HK-2 (cell line): ENCODE measurements at regions not wholly inside any gene's neighbourhood (a gene's known extent, or its start where the extent isn't known, plus 50 kb on each side); places are given as distances from the start of the nearest gene placed in this dataset.

ENCODE experiments used
- DNase-seq: peaks from one replicate; pipeline ENCODE4 v3.0.0-alpha.2; 2018; ENCODE audit not compliant: unreplicated experiment

DNA sequence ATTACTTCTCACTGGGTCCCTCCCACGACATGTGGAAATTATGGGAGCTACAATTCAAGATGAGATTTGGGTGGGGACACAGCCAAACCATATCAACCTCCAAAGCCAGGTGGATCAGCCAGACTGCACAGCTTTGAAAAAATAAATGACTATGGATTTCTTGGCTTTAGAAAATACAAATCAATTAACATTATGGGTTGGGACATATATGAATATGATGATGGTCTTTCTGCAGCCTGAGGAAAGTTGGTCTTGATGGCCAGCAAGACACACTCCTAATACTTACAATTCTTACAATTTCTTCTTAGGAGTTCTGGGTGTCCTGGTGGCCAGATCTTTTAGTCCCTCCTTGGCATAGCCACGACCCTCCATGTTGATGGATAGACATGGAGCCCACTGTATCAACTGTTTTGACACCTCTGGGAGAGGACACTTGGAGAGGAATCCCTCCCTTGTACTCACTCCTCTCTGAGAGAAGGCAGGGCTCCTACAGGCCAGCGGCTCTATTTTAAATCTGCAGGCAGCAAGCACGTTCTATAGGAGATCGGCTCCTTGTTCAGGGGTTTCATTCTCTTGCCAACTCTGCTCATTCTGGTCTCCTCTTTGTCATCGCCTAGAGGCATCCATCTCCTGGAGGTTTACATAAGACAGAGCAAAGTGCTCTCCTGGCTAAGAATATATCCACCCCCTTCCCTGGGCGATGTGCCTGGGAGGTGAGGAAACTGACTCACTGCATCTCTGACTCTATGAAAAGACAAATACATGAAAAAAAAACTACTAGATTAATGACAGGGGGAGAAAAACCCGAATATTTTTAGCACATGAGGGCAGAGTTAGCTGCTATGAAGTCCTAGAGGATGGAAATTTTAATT is 145.9 kb downstream of the CARTPT start:
- no peak for DNase-seq

DNA sequence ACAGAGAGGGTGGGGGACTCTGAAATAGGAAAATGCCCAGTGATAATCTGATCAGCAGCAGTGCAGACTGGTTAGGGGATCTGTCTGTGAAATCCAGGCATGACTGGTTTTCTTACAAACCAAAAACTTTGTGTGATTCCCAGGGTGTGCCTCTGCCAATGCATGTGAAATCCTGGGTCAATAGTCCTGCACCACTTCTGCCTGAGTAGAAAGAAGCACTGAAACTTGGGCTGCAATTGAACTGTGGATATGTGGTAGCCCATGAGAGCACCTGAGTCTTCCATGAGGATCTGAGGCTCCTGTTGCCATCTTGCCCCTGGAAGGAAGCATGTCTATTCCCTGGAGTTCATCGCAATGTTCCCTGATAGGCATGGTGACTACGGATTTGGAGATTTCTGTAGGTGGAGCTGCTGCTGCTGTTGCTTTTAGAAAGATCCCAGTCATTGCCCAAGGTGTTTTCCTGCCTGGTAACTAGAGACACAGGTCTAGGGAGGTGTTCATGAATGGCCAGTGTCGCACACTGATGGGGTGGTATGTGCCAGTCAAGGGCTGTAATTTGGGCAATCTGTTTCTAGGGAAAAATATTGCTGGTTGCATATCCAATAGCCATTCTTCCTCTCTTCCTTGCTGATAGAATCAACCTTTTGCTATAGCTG is 146.7 kb downstream of the CARTPT start:
- DNase-seq: no peak

DNA sequence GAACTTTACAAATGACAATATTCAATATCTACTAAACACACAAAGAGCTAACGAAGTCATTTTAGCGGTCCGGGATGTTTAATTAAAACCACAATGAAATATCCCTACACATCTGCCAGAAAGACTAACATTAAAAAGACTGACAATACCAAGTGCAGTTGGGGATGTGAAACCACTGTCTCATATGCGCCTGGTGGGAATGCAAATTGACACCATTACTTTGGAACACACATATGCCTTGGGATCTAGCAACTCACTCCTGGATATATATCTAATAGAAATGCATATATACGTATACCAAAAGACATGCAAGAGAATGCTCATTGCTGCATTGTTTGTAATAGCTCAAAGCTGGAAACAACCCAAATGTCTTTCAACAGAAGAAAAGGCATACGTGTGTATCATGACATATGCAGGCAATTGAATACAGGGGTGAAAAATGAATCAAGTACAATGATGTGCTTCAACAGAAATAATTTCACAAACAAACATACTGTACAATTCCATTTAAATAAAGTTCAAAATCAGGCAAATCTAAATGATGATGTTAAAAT is 153.3 kb downstream of the CARTPT start:
- DNase-seq: no peak

DNA sequence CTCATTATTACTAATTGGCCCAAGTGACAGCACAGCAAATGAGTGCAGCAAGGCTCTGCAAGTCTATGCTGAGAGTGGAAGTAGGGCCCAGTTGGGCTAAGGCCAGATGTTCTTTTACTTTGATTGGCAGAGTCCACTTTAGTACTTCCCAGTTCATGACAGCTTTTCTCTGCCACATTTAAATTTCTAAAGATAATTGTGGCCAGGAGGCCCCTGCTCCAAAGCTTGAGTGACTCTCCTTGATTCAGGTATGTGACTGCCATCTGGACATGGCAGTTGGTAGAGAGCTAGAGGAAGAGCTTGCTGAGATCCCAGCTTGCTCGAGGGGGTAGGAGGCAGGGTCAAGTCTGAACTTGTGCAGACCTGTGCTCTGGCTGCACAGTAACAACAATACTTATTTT is 154.1 kb downstream of the CARTPT start:
- DNase-seq: no peak

DNA sequence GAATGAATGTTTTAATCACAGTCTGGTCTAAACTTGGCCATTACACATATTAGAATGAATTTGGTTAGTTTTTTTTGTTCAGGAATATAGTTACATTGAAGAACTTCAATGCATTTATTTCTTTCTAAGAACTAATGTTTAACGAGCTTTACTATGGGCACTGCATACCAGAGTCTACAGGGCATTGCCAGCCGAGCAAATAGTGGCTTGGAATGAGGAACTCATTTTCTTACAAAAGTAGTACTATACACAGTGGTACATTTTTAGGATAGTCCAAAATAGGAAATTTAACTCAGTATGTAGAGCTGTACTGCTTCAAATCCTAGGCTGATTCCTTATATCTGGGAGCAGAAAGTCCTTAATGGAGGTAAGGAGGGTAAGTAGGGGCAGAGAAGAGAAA is 155.4 kb downstream of the CARTPT start:
- DNase-seq: no peak

DNA sequence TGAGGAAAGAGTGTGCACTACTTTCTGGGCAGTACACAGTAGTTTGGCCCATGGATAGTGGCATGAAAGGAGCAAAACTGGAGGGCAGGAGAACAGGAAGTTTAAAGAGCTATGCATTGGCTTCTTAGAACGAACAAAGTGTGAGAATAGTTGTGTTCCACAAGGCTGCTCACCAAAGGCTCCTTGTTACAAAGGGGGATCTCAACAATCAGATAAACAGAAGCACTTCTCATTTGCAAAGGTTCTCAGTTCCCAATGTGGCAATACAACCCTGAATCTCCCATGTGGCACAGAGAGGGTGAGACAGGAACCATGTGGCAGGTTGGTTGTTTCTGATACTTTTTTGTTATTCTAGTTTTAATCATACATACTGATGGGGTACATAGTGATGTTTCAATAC is 158.4 kb downstream of the CARTPT start:
- no peak for DNase-seq

DNA sequence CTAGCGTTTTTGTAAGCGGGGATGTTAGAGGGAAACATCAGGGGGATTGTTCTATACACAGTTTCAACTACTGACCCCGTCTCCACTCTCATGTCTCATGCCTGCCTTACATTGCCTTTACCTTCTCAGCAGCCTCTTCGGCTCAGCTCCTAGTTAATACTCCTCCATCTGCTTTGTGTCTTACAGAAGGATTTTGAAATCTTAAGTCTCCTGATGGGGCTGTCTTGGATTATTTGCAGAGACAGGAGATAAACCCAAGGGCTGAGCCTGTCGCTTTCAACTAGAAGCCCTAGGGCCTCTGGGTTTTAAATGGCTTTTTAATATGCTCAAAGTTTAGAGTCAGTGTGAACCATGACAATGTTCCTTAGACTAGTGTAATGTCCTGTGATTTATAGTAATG is 161.5 kb downstream of the CARTPT start:
- no peak for DNase-seq

DNA sequence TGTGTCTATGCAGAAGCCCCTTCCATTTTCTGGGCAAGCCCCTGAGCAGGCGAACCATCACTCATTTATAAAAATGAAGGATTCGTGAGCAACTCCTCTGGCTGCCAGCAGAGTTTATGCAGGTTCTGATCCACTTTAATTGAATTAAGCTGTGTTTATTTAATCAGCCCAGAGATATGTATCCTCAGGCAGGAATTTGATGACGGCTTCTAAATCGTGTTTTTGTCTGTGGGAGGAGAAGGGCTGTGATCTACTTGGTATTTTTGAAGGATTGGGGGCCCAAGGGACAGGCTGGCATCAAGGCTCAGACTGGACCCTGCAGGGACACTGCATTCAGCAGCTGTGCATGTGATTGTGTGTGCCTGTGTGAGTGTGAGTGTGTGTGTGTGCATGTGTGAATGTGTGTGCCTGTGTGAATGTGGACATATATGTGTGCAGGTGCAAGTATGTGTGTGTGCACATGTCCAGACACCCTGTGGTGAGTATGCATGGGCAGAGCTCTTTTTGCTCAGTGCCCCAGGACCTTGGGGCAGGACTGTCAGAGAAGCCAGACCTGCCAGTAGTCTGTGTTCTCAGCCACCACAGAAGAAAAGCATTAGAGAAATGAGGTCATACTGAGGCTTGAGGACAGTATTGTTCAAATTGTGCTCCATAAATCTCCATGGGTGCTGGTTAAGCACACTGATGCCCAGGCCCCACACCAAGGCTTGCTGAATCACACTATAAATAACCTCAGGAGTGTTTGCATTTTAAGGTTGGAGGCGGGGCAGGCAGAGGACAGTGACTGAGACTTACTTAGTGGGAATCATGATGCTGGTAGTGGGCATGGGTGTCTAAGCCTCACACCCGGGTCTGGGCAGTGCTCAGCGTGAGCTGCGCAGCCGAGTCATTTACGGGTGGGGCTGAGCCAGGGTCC is 164.0 kb downstream of the CARTPT start:
- DNase-seq: no peak

DNA sequence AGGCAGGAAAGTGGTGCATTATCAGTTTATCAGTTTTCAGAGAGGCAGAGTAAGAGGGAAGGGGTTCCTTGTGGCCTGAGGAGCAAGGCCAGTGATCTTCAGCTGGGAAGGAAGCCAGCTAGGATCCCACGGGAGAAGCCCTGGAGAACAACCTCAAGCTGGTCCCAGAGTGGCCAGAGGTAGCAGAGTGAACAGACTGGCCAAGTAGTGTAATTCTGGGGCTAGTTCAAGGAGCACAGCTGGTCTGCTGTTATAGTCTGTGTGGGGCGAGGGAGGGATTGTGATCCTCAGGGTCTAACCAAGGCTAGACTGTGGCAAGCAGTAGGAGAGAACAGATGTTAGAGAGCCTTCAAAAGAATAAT is 164.6 kb downstream of the CARTPT start:
- DNase-seq: no peak

DNA sequence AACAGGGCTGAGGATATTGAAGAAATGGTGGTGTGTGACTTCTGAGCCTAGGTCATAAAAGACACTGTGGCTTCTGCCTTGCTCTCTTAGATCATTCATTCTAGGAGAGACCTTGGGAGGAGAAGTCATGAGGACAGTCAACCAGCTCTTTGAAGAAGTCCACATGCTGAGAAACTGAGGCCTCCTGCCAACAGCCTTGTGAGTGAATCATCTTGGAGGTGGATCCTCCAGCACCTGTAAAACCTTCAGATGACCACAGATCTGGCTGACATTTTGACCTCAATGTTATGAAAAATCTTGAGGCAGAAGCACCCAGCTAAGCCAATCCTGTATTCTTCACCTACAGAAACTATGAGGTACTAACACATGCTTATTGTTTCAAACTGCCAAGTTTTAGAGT is 165.9 kb downstream of the CARTPT start:
- DNase-seq: no peak

DNA sequence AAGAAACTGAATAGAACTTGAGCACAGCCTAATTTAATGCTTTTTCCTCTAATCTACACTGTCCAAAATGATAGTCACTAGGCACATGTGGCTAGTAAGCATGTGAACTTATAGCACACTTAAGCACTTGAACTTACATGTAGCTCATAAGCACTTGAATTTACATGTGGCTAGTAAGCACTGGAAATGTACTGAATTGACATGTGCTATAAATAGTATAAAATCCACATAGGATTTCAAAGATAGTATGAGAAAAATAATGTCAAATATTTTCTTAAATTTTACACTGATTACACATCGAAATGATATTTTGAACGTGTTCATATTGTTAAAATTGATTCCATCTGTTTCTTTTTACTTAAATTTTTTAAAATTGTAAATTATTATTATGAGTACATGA is 167.3 kb downstream of the CARTPT start:
- no peak for DNase-seq

DNA sequence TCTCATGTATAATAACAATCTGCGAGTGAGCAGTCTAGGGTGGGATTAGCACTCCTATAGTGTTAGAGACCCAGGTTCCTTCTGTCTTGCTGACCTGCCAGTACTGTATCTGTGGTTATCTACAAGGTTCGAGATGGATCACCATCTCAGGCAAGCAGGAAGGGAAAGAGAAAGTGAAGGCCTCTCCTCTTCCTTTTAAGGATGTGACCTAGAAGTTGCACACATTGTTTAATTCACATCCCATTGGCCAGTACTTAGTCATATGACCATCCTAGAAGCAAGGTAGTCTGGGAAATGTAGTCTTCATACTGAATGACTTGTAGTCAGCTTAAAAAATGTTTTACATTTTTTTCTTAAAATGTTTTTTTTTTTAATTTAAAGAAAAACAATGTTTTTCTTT is 168.6 kb downstream of the CARTPT start:
- DNase-seq: no peak

DNA sequence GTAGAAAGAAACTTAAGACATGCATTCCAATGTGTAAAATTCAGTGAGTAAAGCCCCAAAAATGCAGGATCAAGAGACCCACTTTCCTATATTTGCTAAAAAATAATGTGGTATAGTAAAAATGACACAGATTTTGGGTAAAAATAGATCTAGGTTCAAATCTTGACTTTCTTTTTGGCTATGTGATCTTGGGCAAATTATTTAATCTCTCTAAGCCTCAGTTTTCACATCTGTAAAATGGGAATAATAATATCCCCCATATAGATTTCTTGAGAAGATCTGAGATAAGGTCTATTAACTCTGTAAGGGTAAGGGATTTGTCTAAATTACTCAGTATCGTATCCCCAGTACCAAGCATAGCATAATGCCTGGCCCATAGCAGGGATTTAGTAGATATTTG is 172.3 kb downstream of the CARTPT start:
- DNase-seq: no peak

DNA sequence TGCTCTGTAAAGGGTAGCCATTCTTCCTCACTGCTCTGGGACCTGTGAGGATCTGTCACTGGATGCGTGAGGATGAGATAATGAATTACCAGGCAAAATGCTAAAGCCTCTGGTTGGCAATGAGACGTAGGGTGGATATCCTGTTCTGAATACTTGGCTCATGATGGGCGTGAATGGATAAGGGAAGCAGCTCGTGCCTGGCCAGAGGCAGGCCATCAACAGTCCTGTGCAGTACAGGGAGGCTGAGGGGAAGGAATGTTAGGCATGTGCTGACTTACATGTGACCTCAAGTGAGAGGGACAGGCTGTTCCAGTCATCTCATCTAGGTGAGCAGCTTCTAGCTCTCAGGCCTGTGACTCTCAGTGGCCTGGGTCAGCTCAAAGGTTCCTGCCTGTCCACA is 172.8 kb downstream of the CARTPT start:
- peak; percentile 6 for DNase-seq

DNA sequence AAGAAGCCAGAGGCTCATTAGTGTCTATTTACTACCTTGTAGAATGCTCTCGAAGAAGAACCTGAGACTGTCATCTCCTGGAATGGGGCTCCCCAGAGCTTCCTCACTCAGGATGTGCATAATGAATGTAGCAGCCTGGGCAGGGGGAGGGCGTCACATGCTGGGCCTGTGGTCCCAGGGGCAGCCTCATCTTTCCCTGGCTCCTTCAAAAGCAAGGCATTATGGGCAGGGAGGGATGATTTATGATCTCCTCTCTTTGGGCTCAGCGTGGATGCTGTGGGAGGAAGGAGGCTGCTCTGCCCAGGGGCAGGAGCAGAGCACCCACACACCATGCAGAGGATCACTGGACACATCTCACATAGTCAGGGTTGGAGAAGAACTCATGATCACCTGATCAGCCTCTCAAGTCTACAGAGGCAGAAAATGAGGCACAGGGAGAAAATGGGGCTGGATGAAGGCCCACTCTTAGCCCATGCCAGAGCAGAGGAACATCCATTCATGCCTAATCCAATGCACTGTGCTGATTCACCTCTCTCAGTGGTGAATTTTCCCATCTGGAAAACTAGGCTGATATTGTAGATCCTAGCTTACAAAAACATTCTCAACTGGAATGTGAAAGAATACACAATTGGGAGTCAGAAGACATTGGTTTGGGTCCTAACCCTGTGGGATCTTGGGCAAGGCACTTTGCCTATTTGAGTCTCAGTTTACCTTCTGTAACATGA is 173.7 kb downstream of the CARTPT start:
- DNase-seq: no peak

DNA sequence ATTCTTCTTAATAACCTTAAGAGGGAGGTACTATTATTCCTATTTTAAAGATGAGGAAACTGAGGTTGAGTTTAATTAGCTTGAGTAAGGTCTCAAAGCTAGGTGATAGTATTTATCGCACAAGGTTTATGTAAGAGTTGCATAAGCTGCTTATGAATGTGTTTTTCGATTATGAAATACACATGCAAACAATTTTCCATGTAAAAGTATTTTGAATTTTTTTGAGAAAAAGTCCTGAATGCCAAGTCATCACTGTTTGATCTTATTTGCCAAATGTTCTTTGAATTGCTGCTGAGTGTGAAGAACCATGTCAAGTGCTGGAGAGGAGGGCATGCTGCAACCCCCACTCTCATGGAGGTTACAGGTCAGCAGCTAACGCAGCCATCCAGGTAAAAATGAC is 174.4 kb downstream of the CARTPT start:
- no peak for DNase-seq

DNA sequence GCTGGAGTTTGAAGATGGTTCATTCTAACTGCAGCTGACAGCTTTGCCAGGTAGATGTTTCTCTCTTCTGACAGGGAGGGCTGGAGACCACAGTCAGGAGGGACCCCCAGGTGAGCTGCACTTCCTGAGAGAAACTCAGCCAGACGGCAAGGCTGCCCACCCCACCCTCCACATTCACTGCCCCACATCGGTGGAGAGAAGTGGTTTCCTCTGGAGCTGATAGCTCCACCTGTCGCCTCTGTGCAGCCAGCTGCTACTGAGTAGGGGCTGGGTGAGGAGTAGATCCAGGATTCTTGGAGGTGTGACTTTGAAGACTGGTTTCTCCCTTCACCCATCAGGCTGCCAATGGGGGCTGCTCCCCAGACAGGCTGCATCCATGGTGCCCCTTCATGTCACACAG is 175.0 kb downstream of the CARTPT start:
- DNase-seq: no peak

DNA sequence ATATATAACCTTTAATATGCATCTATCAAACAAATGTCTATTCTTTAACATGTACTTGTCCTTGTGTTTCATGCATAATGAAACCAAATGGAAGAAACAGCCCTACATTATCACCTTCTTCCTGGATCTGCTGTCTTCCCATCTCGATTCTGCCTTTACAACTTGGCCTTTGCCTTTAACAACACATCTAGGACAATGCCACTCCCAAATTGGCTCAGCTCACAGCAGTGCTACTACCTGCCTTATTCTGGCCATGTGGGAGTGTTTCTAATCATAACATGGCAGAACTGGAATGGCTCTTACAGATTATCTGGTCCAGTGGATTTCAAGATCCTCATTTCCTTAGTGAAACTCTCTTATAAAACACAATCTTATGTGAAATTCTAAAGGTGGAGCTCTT is 176.5 kb downstream of the CARTPT start:
- no peak for DNase-seq

DNA sequence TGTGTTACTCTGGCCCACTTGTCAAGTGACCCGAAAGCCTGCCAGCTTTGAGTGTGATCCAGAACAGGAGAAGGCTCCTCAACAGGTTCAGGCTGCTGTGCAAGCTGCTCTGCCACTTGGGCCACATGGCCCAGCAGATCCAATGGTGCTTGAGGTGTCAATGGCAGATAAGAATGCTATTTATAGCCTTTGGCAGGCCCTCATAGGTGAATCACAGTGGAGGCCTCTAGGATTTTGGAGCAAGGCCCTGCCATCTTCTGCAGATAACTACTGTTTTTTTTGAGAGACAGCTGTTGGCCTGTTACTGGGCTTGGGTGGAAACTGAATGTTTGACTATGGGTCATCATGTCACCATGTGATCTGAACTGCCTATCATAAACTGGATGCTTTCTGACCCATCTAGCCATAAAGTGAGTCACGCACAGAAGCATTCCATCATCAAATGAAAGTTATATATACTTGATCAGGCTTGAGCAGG is 180.8 kb downstream of the CARTPT start:
- DNase-seq: no peak

DNA sequence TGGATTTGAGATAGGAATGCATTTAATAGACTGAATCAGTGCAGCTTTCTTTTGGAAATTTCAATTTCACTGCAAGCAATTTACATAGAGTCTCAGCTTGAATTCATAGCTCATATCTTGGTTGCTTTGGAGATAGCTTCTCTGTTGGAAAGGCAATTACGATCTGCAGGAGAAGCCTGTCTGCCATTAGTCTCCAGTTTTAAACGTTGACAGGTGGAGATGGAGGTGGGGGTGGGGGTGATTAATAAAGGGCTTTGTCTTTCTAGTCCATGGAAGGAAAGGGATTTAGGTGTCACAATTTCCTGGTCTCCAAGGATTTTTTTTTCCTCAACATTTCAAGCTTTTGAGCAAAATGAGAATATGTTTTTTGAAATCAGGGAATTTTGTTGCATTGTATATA is 184.7 kb downstream of the CARTPT start:
- DNase-seq: no peak

DNA sequence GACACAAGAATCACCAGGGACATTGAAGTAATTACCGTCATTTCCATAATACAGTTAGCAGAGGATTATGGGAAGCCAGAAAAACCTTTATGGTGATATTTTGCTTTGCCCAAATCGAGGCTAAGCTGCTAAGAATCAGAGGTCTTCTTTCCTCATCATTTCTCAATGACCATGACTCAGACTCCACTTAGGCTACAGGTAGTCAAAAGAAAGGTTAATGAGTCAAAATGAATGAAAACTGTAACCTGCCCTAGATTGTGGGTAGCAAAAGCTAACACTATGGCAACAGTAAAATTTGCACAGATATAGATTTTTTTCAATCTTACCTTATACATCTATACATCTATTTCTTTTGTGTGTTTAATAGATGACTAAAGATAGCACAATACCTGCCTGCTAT is 185.8 kb downstream of the CARTPT start:
- no peak for DNase-seq
